Hematopoietic multipotent progenitor cell treated with erythropoietin and hydrocortisone succinate and interleukin-3 and kit ligand, for 8 days (in vitro differentiated cells): ENCODE measurements at regions not wholly inside any gene's neighbourhood (a gene's known extent, or its start where the extent isn't known, plus 50 kb on each side); places are given as distances from the start of the nearest gene placed in this dataset.

ENCODE experiments used
- DNase-seq: peaks from one replicate; pipeline ENCODE4 v3.0.0-alpha.2; 2015

GRCh38 chr16:9425236-9425635 is 333.8 kb downstream of the HAPSTR1 start:
- no peak for DNase-seq

- DNase-seq: no peak
Measured at GRCh38 chr16:9428355-9429005, 337.0 kb downstream of the HAPSTR1 start.

- no peak for DNase-seq
Measured at GRCh38 chr16:9429646-9430330, 338.3 kb downstream of the HAPSTR1 start.

GRCh38 chr16:9434659-9435058 is 343.2 kb downstream of the HAPSTR1 start:
- DNase-seq: no peak

GRCh38 chr16:9436175-9436574 is 344.7 kb downstream of the HAPSTR1 start:
- no peak for DNase-seq

GRCh38 chr16:9437115-9437514 is 345.7 kb downstream of the HAPSTR1 start:
- peak; percentile 1 for DNase-seq

GRCh38 chr16:9438991-9439390 is 347.5 kb downstream of the HAPSTR1 start:
- DNase-seq: no peak

GRCh38 chr16:9441012-9441411 is 349.6 kb downstream of the HAPSTR1 start:
- no peak for DNase-seq

- DNase-seq: no peak
Measured at GRCh38 chr16:9443864-9444263, 352.4 kb downstream of the HAPSTR1 start.

- DNase-seq: no peak
Measured at GRCh38 chr16:9446471-9447194, 355.2 kb downstream of the HAPSTR1 start.

- DNase-seq: no peak
Measured at GRCh38 chr16:9447195-9447551, 355.7 kb downstream of the HAPSTR1 start.

- no peak for DNase-seq
Measured at GRCh38 chr16:9447699-9448098, 356.3 kb downstream of the HAPSTR1 start.

GRCh38 chr16:9449597-9449996 is 358.2 kb downstream of the HAPSTR1 start:
- DNase-seq: no peak

GRCh38 chr16:9457215-9457614 is 365.8 kb downstream of the HAPSTR1 start:
- DNase-seq: no peak

- DNase-seq: no peak
Measured at GRCh38 chr16:9458816-9459215, 367.4 kb downstream of the HAPSTR1 start.

GRCh38 chr16:9462984-9463383 is 371.5 kb downstream of the HAPSTR1 start:
- DNase-seq: no peak

GRCh38 chr16:9463461-9463860 is 372.0 kb downstream of the HAPSTR1 start:
- DNase-seq: no peak

GRCh38 chr16:9465161-9465560 is 373.7 kb downstream of the HAPSTR1 start:
- no peak for DNase-seq

- DNase-seq: no peak
Measured at GRCh38 chr16:9469512-9469911, 378.1 kb downstream of the HAPSTR1 start.

GRCh38 chr16:9476744-9477143 is 385.3 kb downstream of the HAPSTR1 start:
- no peak for DNase-seq

GRCh38 chr16:9479008-9479407 is 387.6 kb downstream of the HAPSTR1 start:
- no peak for DNase-seq

- DNase-seq: no peak
Measured at GRCh38 chr16:9480503-9480902, 389.1 kb downstream of the HAPSTR1 start.

- no peak for DNase-seq
Measured at GRCh38 chr16:9481747-9482730, 390.6 kb downstream of the HAPSTR1 start.
